ENCODE measurements at regions not wholly inside any gene's neighbourhood (a gene's known extent, or its start where the extent isn't known, plus 50 kb on each side); places are given as distances from the start of the nearest gene placed in this dataset.

DNA sequence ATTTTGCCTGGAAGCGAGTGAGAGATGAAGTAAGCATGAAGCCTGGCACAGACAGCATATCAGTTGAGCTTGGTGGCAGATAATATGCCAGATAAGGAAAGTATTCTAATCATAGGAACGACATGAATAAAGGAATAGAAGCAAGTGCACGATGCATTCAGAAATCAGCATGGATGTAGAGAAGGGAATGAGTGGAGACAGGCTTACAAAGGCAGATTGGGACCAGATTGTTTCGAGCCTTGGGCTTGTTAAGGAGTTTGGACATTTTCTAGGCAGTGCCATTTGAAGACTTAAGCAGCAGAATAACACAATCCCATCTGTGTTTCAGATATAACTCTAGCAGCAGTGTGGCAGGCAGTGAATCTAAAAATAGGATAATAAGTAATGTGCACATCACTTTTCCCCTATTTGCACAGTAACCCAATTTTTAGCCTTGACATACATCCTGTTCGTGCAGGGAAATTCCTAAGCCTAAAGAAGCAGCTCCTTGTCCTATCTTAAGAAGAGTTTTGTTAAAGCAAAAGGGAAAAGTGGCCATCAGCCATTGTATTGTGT, 450.2 kb downstream of the PLCL1 start:
- Histone ChIP-seq H2AFZ (no peak overlapping the region), H3K9me2 (ENCODE audit: insufficient read depth) (no peaks in the 10 kb centered on the region), H3K9ac (no peak overlapping the region), H3K4me3 (no peak overlapping the region), H4K20me1 (ENCODE audit: insufficient read depth) (no peaks in the 10 kb centered on the region), H3K79me2 (ENCODE audit: insufficient read depth) (no peaks in the 10 kb centered on the region), H3K27me3 (replicated peaks; ENCODE audit: insufficient read depth) (no peaks in the 10 kb centered on the region; the same call in none of the 2 replicates), H3K4me1 (ENCODE audit: insufficient read depth) (no peaks in the 10 kb centered on the region), H3K9me3 (ENCODE audit: low read depth) (no peaks in the 10 kb centered on the region), H3K4me2 (ENCODE audit: unreplicated experiment) (no peak overlapping the region), H3K27ac (no peak overlapping the region), H3F3A (ENCODE audit: insufficient read depth) (no peaks in the 10 kb centered on the region), H3K36me3 (ENCODE audit: low read depth) (no peaks in the 10 kb centered on the region)
- TF ChIP-seq EZH2phosphoT487 (IDR thresholded peaks at IDR 0.05; ENCODE audit: insufficient read depth, low read depth), result no peak
- no peak for TF ChIP-seq EZH2 (IDR thresholded peaks at IDR 0.05; ENCODE audit: insufficient read depth, poor library complexity, severe bottlenecking)
- 15% methylated on average over 5 of the region's 5 CpGs for WGBS, 2 experiments (ENCODE audit: low coverage in 1 of 2, low lambda C conversion rate in 2 of 2, missing lambda C conversion rate in 2 of 2)
- in situ Hi-C loops (cut with MboI), result no loop called here
- no peak for DNase-seq

DNA sequence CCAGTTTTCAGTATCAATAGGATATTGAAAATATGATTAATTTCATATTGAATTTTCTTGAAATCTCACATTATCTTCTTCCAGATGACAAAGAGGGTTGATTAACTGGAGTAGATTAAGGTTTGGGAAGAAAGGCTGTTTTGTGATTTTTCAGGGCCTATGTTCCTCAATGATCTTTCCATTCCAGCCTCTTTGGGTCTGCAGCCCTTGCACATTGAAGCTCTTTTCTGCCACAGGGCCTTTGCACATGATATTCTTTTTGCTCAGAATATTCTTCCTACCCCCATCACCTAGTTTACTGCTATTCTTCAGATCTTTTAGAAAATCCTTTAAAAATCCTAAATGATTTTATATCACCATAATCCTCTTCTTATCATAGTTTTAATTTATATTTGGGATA, 449.6 kb downstream of the PLCL1 start:
- Histone ChIP-seq H3K9ac (no peak overlapping the region), H3K36me3 (ENCODE audit: low read depth) (no peaks in the 10 kb centered on the region), H3K4me3 (no peak overlapping the region), H2AFZ (no peak overlapping the region), H3K4me1 (ENCODE audit: insufficient read depth) (no peaks in the 10 kb centered on the region), H4K20me1 (ENCODE audit: insufficient read depth) (no peaks in the 10 kb centered on the region), H3K27ac (no peak overlapping the region), H3K9me3 (ENCODE audit: low read depth) (no peaks in the 10 kb centered on the region), H3K9me2 (ENCODE audit: insufficient read depth) (no peaks in the 10 kb centered on the region), H3K27me3 (replicated peaks; ENCODE audit: insufficient read depth) (no peaks in the 10 kb centered on the region; the same call in none of the 2 replicates), H3K79me2 (ENCODE audit: insufficient read depth) (no peaks in the 10 kb centered on the region), H3K4me2 (ENCODE audit: unreplicated experiment) (no peak overlapping the region), H3F3A (ENCODE audit: insufficient read depth) (no peaks in the 10 kb centered on the region)
- no peak for DNase-seq
- in situ Hi-C loops (cut with MboI), result no loop called here
- TF ChIP-seq EZH2phosphoT487 (IDR thresholded peaks at IDR 0.05; ENCODE audit: insufficient read depth, low read depth) (no peak), EZH2 (IDR thresholded peaks at IDR 0.05; ENCODE audit: insufficient read depth, poor library complexity, severe bottlenecking) (no peak)

DNA sequence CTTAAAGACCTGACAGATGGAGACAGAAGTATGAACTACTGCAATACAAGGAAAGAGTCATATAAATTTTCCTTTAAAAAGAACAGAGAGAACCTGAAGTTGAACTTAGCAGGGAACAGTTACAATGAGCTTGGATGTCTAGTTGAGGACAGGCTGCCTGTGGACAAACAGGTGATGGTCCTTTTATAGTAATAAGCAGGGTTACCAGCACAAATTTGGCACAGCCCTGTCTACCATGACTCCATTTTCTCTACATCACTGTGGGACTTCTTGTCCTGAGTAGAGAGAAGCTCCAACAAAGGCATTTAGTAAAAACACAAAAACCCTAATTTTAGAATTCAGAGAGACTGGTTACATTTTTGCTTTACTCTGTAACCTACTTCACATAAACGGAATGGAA, 448.1 kb downstream of the PLCL1 start:
- H3K4me1 ChIP-seq (ENCODE audit: insufficient read depth), result no peaks in the 10 kb centered on the region
- no peaks in the 10 kb centered on the region for H3K9me2 ChIP-seq (ENCODE audit: insufficient read depth)
- TF ChIP-seq EZH2 (IDR thresholded peaks at IDR 0.05; ENCODE audit: insufficient read depth, poor library complexity, severe bottlenecking) (no peak), EZH2phosphoT487 (IDR thresholded peaks at IDR 0.05; ENCODE audit: insufficient read depth, low read depth) (no peak)
- no peaks in the 10 kb centered on the region for H3F3A ChIP-seq (ENCODE audit: insufficient read depth)
- H2AFZ ChIP-seq, result no peak overlapping the region
- in situ Hi-C loops (cut with MboI), result no loop called here
- 83 to 89% methylated on average over 1 of the region's 1 CpG for WGBS, 2 experiments (ENCODE audit: low coverage in 1 of 2, low lambda C conversion rate in 2 of 2, missing lambda C conversion rate in 2 of 2)
- no peaks in the 10 kb centered on the region for H4K20me1 ChIP-seq (ENCODE audit: insufficient read depth)
- no peak for DNase-seq
- no peak overlapping the region for H3K4me2 ChIP-seq (ENCODE audit: unreplicated experiment)
- H3K36me3 ChIP-seq (ENCODE audit: low read depth), result no peaks in the 10 kb centered on the region
- no peaks in the 10 kb centered on the region for H3K9me3 ChIP-seq (ENCODE audit: low read depth)
- H3K27me3 ChIP-seq (replicated peaks; ENCODE audit: insufficient read depth), result no peaks in the 10 kb centered on the region; the same call in 1 of the 2 replicates
- no peak overlapping the region for H3K9ac ChIP-seq
- H3K4me3 ChIP-seq, result no peak overlapping the region
- no peak overlapping the region for H3K27ac ChIP-seq
- H3K79me2 ChIP-seq (ENCODE audit: insufficient read depth), result no peaks in the 10 kb centered on the region

DNA sequence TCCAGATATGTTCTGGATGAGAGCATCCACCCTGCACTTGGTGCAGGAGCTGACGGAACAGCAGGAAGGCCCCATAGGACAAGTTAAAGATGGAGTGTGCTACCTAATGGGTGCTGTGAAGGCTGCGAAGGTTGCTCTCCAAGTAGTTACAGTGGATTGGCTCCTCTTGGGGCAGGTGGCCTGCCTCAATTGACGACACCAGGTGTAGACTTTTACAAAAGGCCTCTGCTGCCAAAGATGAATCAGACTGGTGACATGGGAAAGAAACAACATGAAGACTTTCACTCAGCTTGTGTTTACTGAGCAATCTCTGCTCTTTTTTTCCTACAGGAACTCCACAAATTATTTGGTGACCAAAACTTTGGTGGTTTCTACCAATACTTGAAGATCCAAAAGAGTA, 437.7 kb downstream of the PLCL1 start:
- TF ChIP-seq EZH2phosphoT487 (IDR thresholded peaks at IDR 0.05; ENCODE audit: insufficient read depth, low read depth) (no peak), EZH2 (IDR thresholded peaks at IDR 0.05; ENCODE audit: insufficient read depth, poor library complexity, severe bottlenecking) (no peak)
- no peak overlapping the region for H2AFZ ChIP-seq
- no peaks in the 10 kb centered on the region for H3K4me1 ChIP-seq (ENCODE audit: insufficient read depth)
- no peaks in the 10 kb centered on the region for H3K36me3 ChIP-seq (ENCODE audit: low read depth)
- DNase-seq, result no peak
- no peaks in the 10 kb centered on the region for H3K79me2 ChIP-seq (ENCODE audit: insufficient read depth)
- no peaks in the 10 kb centered on the region for H3K9me2 ChIP-seq (ENCODE audit: insufficient read depth)
- no peaks in the 10 kb centered on the region for H3F3A ChIP-seq (ENCODE audit: insufficient read depth)
- H3K4me3 ChIP-seq, result no peak overlapping the region
- no peak overlapping the region for H3K27ac ChIP-seq
- H3K9ac ChIP-seq, result no peak overlapping the region
- H3K27me3 ChIP-seq (replicated peaks; ENCODE audit: insufficient read depth), result no peaks in the 10 kb centered on the region
- H4K20me1 ChIP-seq (ENCODE audit: insufficient read depth), result no peaks in the 10 kb centered on the region
- no peak overlapping the region for H3K4me2 ChIP-seq (ENCODE audit: unreplicated experiment)
- no peaks in the 10 kb centered on the region for H3K9me3 ChIP-seq (ENCODE audit: low read depth)
- 62 to 64% methylated on average over 3 of the region's 3 CpGs for WGBS, 2 experiments (ENCODE audit: low coverage in 1 of 2, low lambda C conversion rate in 2 of 2, missing lambda C conversion rate in 2 of 2)
- in situ Hi-C loops (cut with MboI), result no loop called here

DNA sequence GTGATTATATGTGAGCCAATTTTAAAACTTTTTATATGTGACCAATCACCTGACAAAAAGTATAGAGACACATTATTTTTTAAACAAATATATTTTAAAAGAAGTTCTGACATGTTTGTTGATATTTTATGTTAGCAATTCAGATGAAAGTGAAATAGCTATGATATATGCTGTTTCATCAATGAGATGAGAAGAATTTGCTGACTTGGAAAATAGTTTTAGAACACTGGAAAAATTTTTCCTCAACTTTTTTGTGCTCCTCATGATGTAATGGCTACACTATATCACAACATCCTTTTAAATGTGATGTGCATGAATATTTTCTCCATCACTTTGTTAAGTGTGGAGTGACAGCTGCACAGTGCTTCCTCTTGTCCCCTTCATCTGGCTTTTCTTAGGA, 434.0 kb downstream of the PLCL1 start:
- H3K9me2 ChIP-seq (ENCODE audit: insufficient read depth), result no peaks in the 10 kb centered on the region
- H3K4me1 ChIP-seq (ENCODE audit: insufficient read depth), result no peaks in the 10 kb centered on the region
- no peaks in the 10 kb centered on the region for H3K79me2 ChIP-seq (ENCODE audit: insufficient read depth)
- H3K9ac ChIP-seq, result no peak overlapping the region
- H3K27ac ChIP-seq, result no peak overlapping the region
- no peaks in the 10 kb centered on the region for H4K20me1 ChIP-seq (ENCODE audit: insufficient read depth)
- no peak overlapping the region for H3K4me3 ChIP-seq
- in situ Hi-C loops (cut with MboI), result no loop called here
- no peak overlapping the region for H2AFZ ChIP-seq
- no peak overlapping the region for H3K4me2 ChIP-seq (ENCODE audit: unreplicated experiment)
- no peaks in the 10 kb centered on the region for H3K36me3 ChIP-seq (ENCODE audit: low read depth)
- no peaks in the 10 kb centered on the region for H3F3A ChIP-seq (ENCODE audit: insufficient read depth)
- H3K27me3 ChIP-seq (replicated peaks; ENCODE audit: insufficient read depth), result no peaks in the 10 kb centered on the region
- TF ChIP-seq EZH2 (IDR thresholded peaks at IDR 0.05; ENCODE audit: insufficient read depth, poor library complexity, severe bottlenecking) (no peak), EZH2phosphoT487 (IDR thresholded peaks at IDR 0.05; ENCODE audit: insufficient read depth, low read depth) (no peak)
- no peak for DNase-seq
- H3K9me3 ChIP-seq (ENCODE audit: low read depth), result no peaks in the 10 kb centered on the region
